Neural cell (in vitro differentiated cells): ENCODE measurements at regions not wholly inside any gene's neighbourhood (a gene's known extent, or its start where the extent isn't known, plus 50 kb on each side); places are given as distances from the start of the nearest gene placed in this dataset.
"Not testable (repeated sequence)": the region's sequence is repeated elsewhere in the genome, so short reads cannot be mapped to it uniquely, and the experiment has no call there.

Experiments used
- CTCF ChIP-seq: fragments of 450-650 bp; IDR thresholded peaks from 2 replicates; pipeline ENCODE4 v1.5.1; 2014; ENCODE audit warnings: antibody characterized with exemption, mild to moderate bottlenecking, moderate library complexity; ENCODE audit not compliant: poor library complexity, severe bottlenecking
- EP300 ChIP-seq: fragments of 450-650 bp; conservative IDR thresholded peaks from 2 replicates; pipeline ENCODE4 v1.6.1; 2014; ENCODE audit warnings: antibody characterized with exemption, mild to moderate bottlenecking, moderate library complexity; ENCODE audit not compliant: poor library complexity, severe bottlenecking
- EZH2 ChIP-seq: fragments of 200-600, 300-800 bp; shearing (Covaris generic), sonication (generic); IDR thresholded peaks from 2 replicates; pipeline ENCODE4 v1.6.1; 2014; ENCODE audit warnings: antibody characterized with exemption, low read length, borderline replicate concordance, mild to moderate bottlenecking; ENCODE audit not compliant: insufficient read depth, poor library complexity, severe bottlenecking
- MXI1 ChIP-seq: fragments of 450-650 bp; conservative IDR thresholded peaks from 2 replicates; pipeline ENCODE4 v1.6.1; 2014; ENCODE audit warnings: antibody characterized with exemption, mild to moderate bottlenecking; ENCODE audit not compliant: poor library complexity, severe bottlenecking
- POLR2AphosphoS5 ChIP-seq: IDR thresholded peaks from 2 replicates; pipeline ENCODE4 v1.6.1; 2012
- RAD21 ChIP-seq: fragments of 450-650 bp; conservative IDR thresholded peaks from 2 replicates; pipeline ENCODE4 v1.6.1; 2014; ENCODE audit warnings: antibody characterized with exemption, mild to moderate bottlenecking, moderate library complexity
- REST ChIP-seq: IDR thresholded peaks from 2 replicates; pipeline ENCODE4 v1.6.1; 2012; ENCODE audit warnings: borderline replicate concordance
- SMC3 ChIP-seq: fragments of 450-650 bp; conservative IDR thresholded peaks from 2 replicates; pipeline ENCODE4 v1.6.1; 2014; ENCODE audit warnings: antibody characterized with exemption, mild to moderate bottlenecking, moderate library complexity; ENCODE audit not compliant: poor library complexity
- TAF1 ChIP-seq: IDR thresholded peaks from 2 replicates; pipeline ENCODE4 v1.6.1; 2012; ENCODE audit warnings: low read depth

GRCh38 chr4:59780271-59780670 lies 1419.9 kb upstream of the ADGRL3 start:
- TF ChIP-seq CTCF, EZH2, EP300, TAF1, REST, MXI1, POLR2AphosphoS5, RAD21, SMC3: not testable (repeated sequence)
